IMR-90 (cell line): ENCODE measurements at regions not wholly inside any gene's neighbourhood (a gene's known extent, or its start where the extent isn't known, plus 50 kb on each side); places are given as distances from the start of the nearest gene placed in this dataset.

Source experiments
- ATAC-seq: fragments of 200-7000 bp; cut with Tn5 transposase; 2 replicates; pipeline ENCODE4 v1.9.1; 2020; ENCODE audit warnings: low read depth, mild to moderate bottlenecking, moderate library complexity
- BruUV-seq: library from RNA; stranded (reverse); fragments of 400-500 nt; replicated peaks from 2 replicates; lab custom pipeline; 2021; lab: Mats Ljungman, UMichigan
- CTCF ChIA-PET: fragments of 300-600 bp; formaldehyde crosslinking; extraction: SDS; loops from one replicate; lab custom pipeline; 2021; ENCODE audit warnings: antibody characterized with exemption; lab: Yijun Ruan, JAX
- POLR2A ChIA-PET: fragments of 300-600 bp; sonication (Branson Sonifier 250); formaldehyde crosslinking; loops from one replicate; lab custom pipeline; 2022; ENCODE audit warnings: antibody characterized with exemption; ENCODE audit not compliant: unreplicated experiment; lab: Charles Lee
- DNase-seq: peaks from one replicate; pipeline ENCODE4 v3.0.0; 2013
- H2AFZ ChIP-seq: replicated peaks from 2 replicates; pipeline ENCODE3; 2013; ENCODE audit warnings: low read length, mild to moderate bottlenecking; ENCODE audit not compliant: poor library complexity
- H2AK5ac ChIP-seq: 2 replicates; pipeline ENCODE4 v1.6.1; 2013; ENCODE audit warnings: low read depth, low read length, inconsistent platforms
- H2AK9ac ChIP-seq: replicated peaks from 2 replicates; pipeline ENCODE3; 2013; ENCODE audit warnings: mild to moderate bottlenecking, low read depth, low read length, moderate library complexity; ENCODE audit not compliant: poor library complexity
- H2BK120ac ChIP-seq: 2 replicates; pipeline ENCODE4 v1.6.1; 2013; ENCODE audit warnings: low read depth, low read length, inconsistent platforms
- H2BK15ac ChIP-seq: 3 replicates; pipeline ENCODE4 v1.6.1; 2013; ENCODE audit warnings: low read depth, low read length, inconsistent platforms
- H2BK20ac ChIP-seq: 2 replicates; pipeline ENCODE4 v1.6.1; 2013; ENCODE audit warnings: low read depth, mild to moderate bottlenecking, inconsistent platforms, low read length, moderate library complexity
- H2BK5ac ChIP-seq: 2 replicates; pipeline ENCODE4 v1.6.1; 2013; ENCODE audit warnings: mild to moderate bottlenecking, low read depth, low read length, inconsistent platforms; ENCODE audit not compliant: poor library complexity, severe bottlenecking
- H3K14ac ChIP-seq: replicated peaks from 2 replicates; pipeline ENCODE4 v1.6.1; 2013; ENCODE audit warnings: low read depth, low read length, inconsistent platforms
- H3K18ac ChIP-seq: 2 replicates; pipeline ENCODE4 v1.6.1; 2013; ENCODE audit warnings: low read depth, low read length, control low read depth
- H3K23ac ChIP-seq: 2 replicates; pipeline ENCODE4 v1.6.1; 2013; ENCODE audit warnings: low read depth, low read length, inconsistent platforms
- H3K27ac ChIP-seq: 2 replicates; pipeline ENCODE4 v1.5.1; 2013; ENCODE audit warnings: mild to moderate bottlenecking, control low read depth, low read length; ENCODE audit not compliant: insufficient read depth
- H3K27me3 ChIP-seq: 2 replicates; pipeline ENCODE4 v1.6.1; 2013; ENCODE audit warnings: low read length; ENCODE audit not compliant: control insufficient read depth, insufficient read depth
- H3K36me3 ChIP-seq: 2 replicates; pipeline ENCODE4 v1.6.1; 2013; ENCODE audit warnings: low read length, mixed read lengths; ENCODE audit not compliant: control insufficient read depth, insufficient read depth
- H3K4ac ChIP-seq: 2 replicates; pipeline ENCODE4 v1.6.1; 2013; ENCODE audit warnings: low read depth, low read length, inconsistent platforms
- H3K4me1 ChIP-seq: 2 replicates; pipeline ENCODE4 v1.6.1; 2013; ENCODE audit warnings: low read length, mixed read lengths; ENCODE audit not compliant: control insufficient read depth, insufficient read depth
- H3K4me2 ChIP-seq: 2 replicates; pipeline ENCODE4 v1.6.1; 2013; ENCODE audit warnings: low read depth, mild to moderate bottlenecking, control low read depth, low read length, moderate library complexity
- H3K4me3 ChIP-seq: 2 replicates; pipeline ENCODE4 v1.5.1; 2013; ENCODE audit warnings: low read depth, mild to moderate bottlenecking, control low read depth, low read length, moderate library complexity; ENCODE audit not compliant: insufficient read depth
- H3K56ac ChIP-seq: 2 replicates; pipeline ENCODE4 v1.6.1; 2013; ENCODE audit warnings: low read length, inconsistent platforms; ENCODE audit not compliant: insufficient read depth; ENCODE audit errors: extremely low read depth
- H3K79me1 ChIP-seq, 2 experiments: 2 replicates each; pipeline ENCODE4 v1.6.1; 2013; ENCODE audit warnings: low read length in 2 of 2, inconsistent platforms in 1 of 2, low read depth in 1 of 2
- H3K9ac ChIP-seq: 2 replicates; pipeline ENCODE4 v1.6.1; 2013; ENCODE audit warnings: low read depth, low read length, control low read depth
- H3K9me1 ChIP-seq: 2 replicates; pipeline ENCODE4 v1.6.1; 2013; ENCODE audit warnings: low read length, inconsistent platforms; ENCODE audit not compliant: insufficient read depth
- H3K9me3 ChIP-seq: 2 replicates; pipeline ENCODE4 v1.6.1; 2013; ENCODE audit warnings: low read length; ENCODE audit not compliant: control insufficient read depth, insufficient read depth
- H4K20me1 ChIP-seq: 2 replicates; pipeline ENCODE4 v1.6.1; 2013; ENCODE audit warnings: low read length, inconsistent platforms; ENCODE audit not compliant: insufficient read depth
- H4K5ac ChIP-seq: 2 replicates; pipeline ENCODE4 v1.6.1; 2013; ENCODE audit warnings: mild to moderate bottlenecking, low read depth, low read length, control low read depth
- H4K8ac ChIP-seq, 2 experiments: 2 replicates each; pipeline ENCODE4 v1.6.1; 2013; ENCODE audit warnings: low read depth in 2 of 2, low read length in 2 of 2, control low read depth in 1 of 2, inconsistent platforms in 1 of 2
- H4K91ac ChIP-seq: 2 replicates; pipeline ENCODE4 v1.6.1; 2013; ENCODE audit warnings: low read depth, low read length, inconsistent platforms; ENCODE audit not compliant: insufficient read depth
- BHLHE40 ChIP-seq: fragments of 150-350 bp; IDR thresholded peaks from 2 replicates; pipeline ENCODE4 v1.6.1; 2016; ENCODE audit warnings: mild to moderate bottlenecking, low read depth, low read length
- CEBPB ChIP-seq: IDR thresholded peaks from 2 replicates; pipeline ENCODE4 v1.6.1; 2012; ENCODE audit warnings: low read depth, low read length, improper control_type of control experiment
- CHD1 ChIP-seq: IDR thresholded peaks from 2 replicates; pipeline ENCODE4 v1.6.1; 2012; ENCODE audit warnings: low read depth, low read length, improper control_type of control experiment
- ELK1 ChIP-seq: fragments of 150-350 bp; IDR thresholded peaks from 2 replicates; pipeline ENCODE4 v1.6.1; 2016; ENCODE audit warnings: low read depth, mild to moderate bottlenecking, low read length, moderate library complexity, borderline replicate concordance
- MAFK ChIP-seq: IDR thresholded peaks from 2 replicates; pipeline ENCODE4 v1.6.1; 2012; ENCODE audit warnings: low read depth, low read length, improper control_type of control experiment
- MAZ ChIP-seq: IDR thresholded peaks from 2 replicates; pipeline ENCODE4 v1.6.1; 2012; ENCODE audit warnings: low read depth, mild to moderate bottlenecking, low read length, improper control_type of control experiment, moderate library complexity, borderline replicate concordance
- MXI1 ChIP-seq: IDR thresholded peaks from 2 replicates; pipeline ENCODE4 v1.6.1; 2012; ENCODE audit warnings: low read depth, mild to moderate bottlenecking, low read length, moderate library complexity, borderline replicate concordance
- RFX5 ChIP-seq: IDR thresholded peaks from 2 replicates; pipeline ENCODE4 v1.8.0; 2012; ENCODE audit warnings: low read depth, mild to moderate bottlenecking, low read length, moderate library complexity
- SMC3 ChIP-seq: fragments of 150-350 bp; IDR thresholded peaks from 2 replicates; pipeline ENCODE4 v1.6.1; 2016; ENCODE audit warnings: low read depth, mild to moderate bottlenecking, antibody characterized with exemption, low read length, moderate library complexity
- WGBS, 2 experiments: methylation state at CpG; one replicate each; pipeline versions ENCODE4 v1.1.5 to v1.1.7; 2013; ENCODE audit warnings: missing lambda C conversion rate in 2 of 2; ENCODE audit not compliant: insufficient read length in 1 of 2; ENCODE audit errors: extremely low coverage in 2 of 2; 5-methylcytosine and 5-hydroxymethylcytosine counted together
- dilution Hi-C: fragments of 300-500 bp; cut with HindIII; formaldehyde crosslinking; loops from one replicate; pipeline ENCODE4 v1.14.3; 2018; ENCODE audit warnings: low sequenced_read_pairs; ENCODE audit not compliant: unreplicated experiment
- in situ Hi-C: fragments of 300-500 bp; cut with MboI; formaldehyde crosslinking; loops from 3 replicates; pipeline ENCODE4 v1.14.3; 2019; ENCODE audit warnings: low sequenced_read_pairs, inconsistent platforms, mixed read lengths
- intact Hi-C: fragments of 100-400 bp; cut with micrococcal nuclease; formaldehyde crosslinking; loops from 2 replicates; pipeline ENCODE4 v1.10.0; 2022
- TF ChIP-seq, protein P1 (sequence below): conservative IDR thresholded peaks from 2 replicates; pipeline ENCODE4 v1.5.1; 2012; ENCODE audit warnings: mild to moderate bottlenecking, low read depth, low read length, improper control_type of control experiment

- no peaks in the 10 kb centered on the region for H3K79me1 ChIP-seq
- intact Hi-C loops (no loop called here), in situ Hi-C loops (no loop called here), dilution Hi-C loops (no loop called here)
- no peak overlapping the region for H3K56ac ChIP-seq
- H4K20me1 ChIP-seq = no peaks in the 10 kb centered on the region
- no peaks in the 10 kb centered on the region for H3K4me1 ChIP-seq
- H3K27ac ChIP-seq = no peak overlapping the region
- H3K23ac ChIP-seq = no peak overlapping the region
- ChIA-PET POLR2A (no interaction called here), CTCF (no interaction called here)
- no peak overlapping the region for H2AK5ac ChIP-seq
- 100% methylated on average over 1 of the region's 5 CpGs; no CpG with 5 or more reads in 1 of the 2 experiments for WGBS, 2 experiments
- H2BK120ac ChIP-seq = no peak overlapping the region
- no TSS peak for BruUV-seq
- no peak overlapping the region for H3K9ac ChIP-seq
- H3K18ac ChIP-seq = no peak overlapping the region
- TF ChIP-seq BHLHE40 (no peak), ELK1 (no peak), MAFK (no peak), CEBPB (no peak), CHD1 (no peak), MAZ (no peak), MXI1 (no peak), SMC3 (no peak), RFX5 (no peak)
- TF ChIP-seq, protein P1, sequence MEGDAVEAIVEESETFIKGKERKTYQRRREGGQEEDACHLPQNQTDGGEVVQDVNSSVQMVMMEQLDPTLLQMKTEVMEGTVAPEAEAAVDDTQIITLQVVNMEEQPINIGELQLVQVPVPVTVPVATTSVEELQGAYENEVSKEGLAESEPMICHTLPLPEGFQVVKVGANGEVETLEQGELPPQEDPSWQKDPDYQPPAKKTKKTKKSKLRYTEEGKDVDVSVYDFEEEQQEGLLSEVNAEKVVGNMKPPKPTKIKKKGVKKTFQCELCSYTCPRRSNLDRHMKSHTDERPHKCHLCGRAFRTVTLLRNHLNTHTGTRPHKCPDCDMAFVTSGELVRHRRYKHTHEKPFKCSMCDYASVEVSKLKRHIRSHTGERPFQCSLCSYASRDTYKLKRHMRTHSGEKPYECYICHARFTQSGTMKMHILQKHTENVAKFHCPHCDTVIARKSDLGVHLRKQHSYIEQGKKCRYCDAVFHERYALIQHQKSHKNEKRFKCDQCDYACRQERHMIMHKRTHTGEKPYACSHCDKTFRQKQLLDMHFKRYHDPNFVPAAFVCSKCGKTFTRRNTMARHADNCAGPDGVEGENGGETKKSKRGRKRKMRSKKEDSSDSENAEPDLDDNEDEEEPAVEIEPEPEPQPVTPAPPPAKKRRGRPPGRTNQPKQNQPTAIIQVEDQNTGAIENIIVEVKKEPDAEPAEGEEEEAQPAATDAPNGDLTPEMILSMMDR = no peak
- DNase-seq (no peak), ATAC-seq (no peak)
- no peak overlapping the region for H3K4me3 ChIP-seq
- no peak overlapping the region for H3K4me2 ChIP-seq
- no peak overlapping the region for H4K8ac ChIP-seq
- H4K91ac ChIP-seq = no peak overlapping the region
- no peak overlapping the region for H2BK15ac ChIP-seq
- H2BK20ac ChIP-seq = no peak overlapping the region
- H2BK5ac ChIP-seq = no peak overlapping the region
- H3K4ac ChIP-seq = no peak overlapping the region
- no peaks in the 10 kb centered on the region for H3K36me3 ChIP-seq
- H3K27me3 ChIP-seq = no peaks in the 10 kb centered on the region; the same call in 1 of the 2 replicates
- no peak overlapping the region for H3K14ac ChIP-seq
- no peaks in the 10 kb centered on the region for H3K9me3 ChIP-seq
- H4K5ac ChIP-seq = no peak overlapping the region
- H2AK9ac ChIP-seq = no peak overlapping the region
- no peak overlapping the region for H2AFZ ChIP-seq
- no peaks in the 10 kb centered on the region for H3K9me1 ChIP-seq
Observed at GRCh38 chr2:168340931-168341330, 93.5 kb upstream of the STK39 start.
